Kidney (tissue), 13 donors: ENCODE measurements at regions not wholly inside any gene's neighbourhood (a gene's known extent, or its start where the extent isn't known, plus 50 kb on each side); places are given as distances from the start of the nearest gene placed in this dataset.

Experiments
- DNase-seq, 5 donors: peaks; one replicate each; pipeline ENCODE4 v3.0.0-alpha.2; 2013 to 2020
- FAIRE-seq: peaks from 2 replicates; lab custom pipeline; 2012; peaks lifted over from hg19 to GRCh38; lab: Jason Lieb, UNC
- H3K27ac ChIP-seq, 2 donors: one replicate each; pipeline ENCODE4 v1.7.0; 2013; ENCODE audit warnings: low read depth in 2 of 2, low read length in 2 of 2, inconsistent platforms in 1 of 2
- H3K27me3 ChIP-seq: one replicate; pipeline ENCODE4 v1.7.1; 2013; ENCODE audit warnings: low read length, inconsistent platforms; ENCODE audit not compliant: control insufficient read depth, insufficient read depth
- H3K36me3 ChIP-seq, 3 donors: one replicate each; pipeline versions ENCODE4 v1.7.0 to v1.7.1; 2013; ENCODE audit warnings: low read length in 3 of 3, control low read depth in 1 of 3, inconsistent platforms in 1 of 3; ENCODE audit not compliant: insufficient read depth in 3 of 3, control insufficient read depth in 2 of 3
- H3K4me1 ChIP-seq, 3 donors: one replicate each; pipeline versions ENCODE4 v1.7.0 to v1.7.1; 2013; ENCODE audit warnings: low read length in 3 of 3, inconsistent platforms in 1 of 3, low read depth in 1 of 3; ENCODE audit not compliant: control insufficient read depth in 2 of 3, insufficient read depth in 2 of 3
- H3K4me3 ChIP-seq, 3 donors: one replicate each; pipeline versions ENCODE4 v1.7.0 to v1.8.1; 2013; ENCODE audit warnings: low read length in 3 of 3, control low read depth in 1 of 3, inconsistent platforms in 1 of 3
- H3K9ac ChIP-seq, 3 donors: one replicate each; pipeline versions ENCODE4 v1.7.0 to v1.7.1; 2013; ENCODE audit warnings: low read length in 3 of 3, control low read depth in 1 of 3, inconsistent platforms in 1 of 3
- H3K9me3 ChIP-seq, 3 donors: one replicate each; pipeline versions ENCODE4 v1.7.0 to v1.7.1; 2013; ENCODE audit warnings: low read length in 3 of 3, control low read depth in 1 of 3, inconsistent platforms in 1 of 3; ENCODE audit not compliant: control insufficient read depth in 2 of 3, insufficient read depth in 1 of 3
- CTCF ChIP-seq: IDR thresholded peaks from 3 replicates; pipeline ENCODE4 v1.5.1; 2012; ENCODE audit warnings: mild to moderate bottlenecking, moderate library complexity, borderline replicate concordance; ENCODE audit not compliant: insufficient read depth; ENCODE audit errors: extremely low read depth
- intact Hi-C: fragments of 100-400 bp; cut with DNase I; formaldehyde crosslinking; loops from one replicate; pipeline ENCODE4 v1.11.1; 2022
- donor health status: control.
- donor health status: control.
- donor health status: control.
- donor health status: control.
- donor health status: control.
- donor health status: DM: yes; HTN: yes; CAD: no.
- donor health status: Normal renal cell carcinoma (clear cell type).

- TF ChIP-seq CTCF: no peak
- DNase-seq: no peak
- Histone ChIP-seq H3K27ac (no peak overlapping the region), H3K4me3 (no peak overlapping the region), H3K9ac (no peak overlapping the region), H3K36me3 (no peaks in the 10 kb centered on the region), H3K27me3 (no peaks in the 10 kb centered on the region), H3K9me3 (no peaks in the 10 kb centered on the region), H3K4me1 (no peaks in the 10 kb centered on the region)
- intact Hi-C loops: no loop called here
- FAIRE-seq: no peak
Observed at GRCh38 chr2:41040782-41041520, 589.1 kb upstream of the SLC8A1 start.

- H3K4me3 ChIP-seq: no peak overlapping the region
- H3K9ac ChIP-seq: no peak overlapping the region
- H3K36me3 ChIP-seq: no peaks in the 10 kb centered on the region
- H3K4me1 ChIP-seq: no peaks in the 10 kb centered on the region
- DNase-seq: no peak
- intact Hi-C loops: no loop called here
- H3K27me3 ChIP-seq: no peaks in the 10 kb centered on the region
- no peak overlapping the region for H3K27ac ChIP-seq
- H3K9me3 ChIP-seq: no peaks in the 10 kb centered on the region
- TF ChIP-seq CTCF: no peak
- no peak for FAIRE-seq
Observed at GRCh38 chr2:41042343-41042742, 590.5 kb upstream of the SLC8A1 start.

GRCh38 chr2:41061356-41061755, 609.5 kb upstream of the SLC8A1 start:
- Histone ChIP-seq H3K9ac (no peak overlapping the region), H3K27ac (no peak overlapping the region), H3K4me3 (no peak overlapping the region), H3K36me3 (no peaks in the 10 kb centered on the region), H3K4me1 (no peaks in the 10 kb centered on the region), H3K9me3 (no peaks in the 10 kb centered on the region), H3K27me3 (no peaks in the 10 kb centered on the region)
- peak in 2 of 5 donors; percentile 9 to 70 for DNase-seq
- intact Hi-C loops: no loop called here
- FAIRE-seq: no peak
- no peak for TF ChIP-seq CTCF
